NAMALWA (cell line): ENCODE measurements at regions not wholly inside any gene's neighbourhood (a gene's known extent, or its start where the extent isn't known, plus 50 kb on each side); places are given as distances from the start of the nearest gene placed in this dataset.
"Not testable (repeated sequence)": the region's sequence is repeated elsewhere in the genome, so short reads cannot be mapped to it uniquely, and the experiment has no call there.

Experiments
- DNase-seq: peaks from one replicate; pipeline ENCODE4 v3.0.0-alpha.2; 2015; ENCODE audit warnings: low spot score

DNA sequence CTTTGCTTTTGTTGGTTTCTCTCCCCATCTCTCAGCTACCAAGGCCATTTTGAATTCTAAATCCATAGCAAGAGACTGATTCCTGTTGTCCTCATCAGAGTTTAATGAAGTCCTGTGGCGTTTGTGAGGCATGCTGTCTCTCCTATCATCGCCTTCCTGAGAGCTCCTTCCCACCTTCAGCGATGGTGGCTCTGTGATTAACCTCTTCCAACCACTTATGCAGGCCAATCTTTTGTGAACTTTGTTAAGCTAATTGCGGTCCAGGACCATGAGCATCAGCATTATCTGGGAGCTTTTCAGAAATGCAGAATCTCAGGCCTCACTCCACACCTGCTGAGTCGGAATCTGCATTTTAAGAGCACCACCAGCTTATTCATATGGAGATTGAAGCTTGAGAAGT is 272.5 kb upstream of the CDYL start:
- DNase-seq, result no peak

DNA sequence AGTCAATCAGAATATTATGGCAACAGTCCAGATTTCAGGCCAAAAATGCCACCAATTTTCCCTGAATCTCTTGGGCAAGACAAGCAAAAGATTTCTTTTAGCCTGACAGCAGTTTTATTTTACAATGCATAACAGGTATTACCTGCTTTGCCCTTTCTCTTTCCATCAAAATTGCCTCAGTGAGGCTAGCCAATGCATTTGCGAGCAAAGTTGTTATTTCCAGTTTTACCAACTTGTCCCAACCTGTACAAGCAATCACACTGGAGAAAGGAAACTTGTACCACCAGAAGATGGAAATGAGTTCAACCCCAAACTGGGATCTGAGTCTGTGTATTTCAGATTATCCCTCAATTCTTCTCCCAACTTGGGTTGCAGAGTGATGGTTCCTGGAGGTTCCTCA is 279.9 kb upstream of the CDYL start:
- DNase-seq, result no peak

DNA sequence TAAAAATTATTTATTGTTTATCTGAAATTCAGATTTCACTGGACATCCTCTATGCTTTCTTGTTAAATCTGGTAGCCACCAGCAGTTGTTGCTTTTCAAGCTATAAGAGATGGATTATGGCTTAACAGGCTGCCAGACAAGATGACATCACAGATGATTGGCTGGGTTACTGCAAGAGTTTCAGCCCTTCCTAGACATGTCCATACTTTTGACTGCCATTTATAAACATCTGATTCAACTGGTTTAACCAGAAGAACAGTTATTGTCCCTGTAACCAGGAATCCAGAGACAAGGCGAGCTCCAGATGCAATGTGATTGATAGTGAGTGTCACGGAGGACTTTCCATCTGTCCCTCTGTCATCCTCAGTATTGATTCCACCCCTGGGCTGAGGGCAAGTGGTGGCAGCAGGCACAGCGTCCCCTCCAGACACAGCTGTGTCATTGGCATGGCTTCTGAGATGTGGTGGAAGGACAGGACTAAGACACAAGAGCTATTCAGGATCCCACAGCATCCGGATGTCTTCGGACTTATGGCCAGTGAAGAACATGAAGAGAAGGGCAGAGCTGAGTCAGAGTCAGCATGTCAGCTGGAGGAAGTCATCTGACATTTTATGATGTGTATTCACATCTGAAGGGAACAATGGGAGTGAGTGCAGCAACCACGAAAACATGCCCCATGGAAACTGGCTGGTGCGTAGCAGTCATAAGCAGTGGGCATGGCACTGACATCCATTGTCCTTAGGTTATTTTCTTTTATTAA is 284.5 kb upstream of the CDYL start:
- no peak for DNase-seq

DNA sequence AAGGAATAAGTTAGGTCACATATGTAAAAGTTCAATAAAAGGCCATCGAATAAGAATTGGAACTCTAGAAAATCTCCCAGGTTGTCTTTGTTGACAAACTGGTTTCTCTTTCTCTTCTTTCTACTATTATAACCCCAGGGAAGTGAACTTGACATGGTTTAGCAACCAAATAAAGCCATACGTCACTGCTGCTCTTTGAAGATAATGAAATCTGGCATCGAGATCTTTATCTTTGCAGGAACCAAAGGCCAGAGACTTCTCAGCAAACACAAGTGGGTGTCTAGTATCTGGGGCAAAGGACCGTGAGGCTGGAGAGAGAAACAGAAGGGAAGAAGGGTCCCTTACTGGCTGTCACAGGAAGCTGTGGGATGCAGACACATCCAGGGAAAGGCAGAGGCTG is 286.7 kb upstream of the CDYL start:
- no peak for DNase-seq

DNA sequence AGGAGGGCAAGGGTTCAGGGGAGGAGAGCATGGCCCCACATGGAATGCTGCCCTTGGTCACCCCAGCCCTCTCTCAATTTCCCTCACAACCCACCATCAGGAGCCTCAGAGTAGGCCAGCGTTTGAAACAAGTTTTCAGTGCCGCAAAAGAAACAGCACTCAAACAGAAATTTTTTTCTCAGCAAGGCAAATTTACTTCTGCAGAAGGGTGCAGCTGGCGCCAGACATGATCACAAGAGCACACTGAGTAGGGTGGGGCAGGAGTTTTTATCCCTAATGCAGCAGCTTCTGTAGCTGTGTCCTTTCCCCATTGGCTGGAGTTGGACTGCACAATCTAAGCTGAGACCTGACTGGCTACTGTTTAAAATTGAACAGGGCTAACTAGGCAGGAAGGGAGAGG is 287.8 kb upstream of the CDYL start:
- no peak for DNase-seq

DNA sequence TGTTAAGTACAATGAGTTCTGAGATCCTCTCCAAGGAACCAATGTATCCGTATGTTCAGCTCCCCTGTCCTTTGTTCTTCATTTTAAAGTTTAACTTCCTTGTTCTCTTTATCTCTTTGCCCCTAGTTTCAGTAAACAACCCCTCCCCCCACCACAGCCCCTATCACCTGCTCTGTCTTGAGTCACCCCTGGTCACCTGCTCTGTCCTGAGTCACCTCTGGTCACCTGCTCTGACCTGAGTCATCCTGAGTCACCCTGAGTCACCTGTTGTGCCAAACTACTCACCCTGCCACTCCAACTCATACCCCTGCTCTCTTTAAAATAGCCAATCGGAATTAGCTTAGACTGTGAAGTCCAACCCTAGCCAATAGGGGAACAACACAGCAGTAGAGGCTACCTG is 288.7 kb upstream of the CDYL start:
- no peak for DNase-seq

DNA sequence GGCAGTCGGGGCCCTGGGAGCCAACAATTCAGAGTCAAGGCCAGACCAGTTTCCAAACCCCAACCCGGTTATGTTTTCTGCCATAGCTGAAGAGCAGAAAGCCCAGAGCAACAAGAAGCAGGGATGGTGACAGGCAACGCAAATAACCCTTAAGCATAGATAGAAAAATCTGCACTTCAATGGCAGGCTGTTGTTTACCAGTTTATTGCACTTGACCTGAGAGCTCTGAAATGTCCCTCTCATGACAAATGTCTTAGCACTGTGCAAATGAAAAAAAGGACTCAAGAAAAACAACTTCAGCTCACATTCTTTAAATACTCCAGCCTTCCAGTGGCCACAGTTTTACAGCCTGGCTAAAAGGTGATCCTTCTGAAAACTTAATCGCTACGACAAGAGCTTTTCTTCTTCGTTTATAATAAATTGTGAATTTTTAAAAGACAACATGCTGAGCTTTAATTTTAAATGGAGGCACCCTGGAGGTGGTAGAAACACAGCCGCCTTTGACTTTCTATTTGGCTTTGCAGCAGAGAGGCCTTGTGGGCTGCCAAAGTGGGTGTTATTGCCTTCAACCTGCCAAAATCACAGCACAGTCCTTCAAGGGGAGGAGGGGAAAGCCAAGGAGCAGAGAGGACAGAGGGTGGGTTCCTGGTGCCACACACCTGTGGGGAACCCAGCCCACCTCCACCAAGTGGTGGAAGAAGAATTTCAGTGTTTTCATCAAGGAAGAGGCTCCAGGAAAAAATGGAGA is 289.5 kb upstream of the CDYL start:
- no peak for DNase-seq

DNA sequence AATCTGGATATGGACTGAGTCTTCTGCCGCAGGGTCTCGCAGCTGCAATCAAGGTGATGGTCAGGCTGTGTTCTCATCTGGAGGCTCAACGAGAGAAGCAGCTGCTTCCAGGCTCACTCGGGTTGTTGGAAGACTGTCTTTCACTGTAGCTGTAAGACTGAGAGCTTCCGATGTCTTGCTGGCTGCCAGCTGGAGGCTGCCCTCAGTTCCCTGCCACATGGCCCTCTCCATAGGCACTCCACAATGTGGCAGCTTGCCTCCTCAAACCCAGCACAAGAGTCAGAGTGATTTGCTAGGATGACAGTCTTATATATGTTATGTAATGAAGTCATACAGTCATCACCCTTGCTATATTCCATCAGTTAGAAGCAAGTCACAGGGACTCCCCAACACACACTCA is 290.5 kb upstream of the CDYL start:
- DNase-seq, result no peak

DNA sequence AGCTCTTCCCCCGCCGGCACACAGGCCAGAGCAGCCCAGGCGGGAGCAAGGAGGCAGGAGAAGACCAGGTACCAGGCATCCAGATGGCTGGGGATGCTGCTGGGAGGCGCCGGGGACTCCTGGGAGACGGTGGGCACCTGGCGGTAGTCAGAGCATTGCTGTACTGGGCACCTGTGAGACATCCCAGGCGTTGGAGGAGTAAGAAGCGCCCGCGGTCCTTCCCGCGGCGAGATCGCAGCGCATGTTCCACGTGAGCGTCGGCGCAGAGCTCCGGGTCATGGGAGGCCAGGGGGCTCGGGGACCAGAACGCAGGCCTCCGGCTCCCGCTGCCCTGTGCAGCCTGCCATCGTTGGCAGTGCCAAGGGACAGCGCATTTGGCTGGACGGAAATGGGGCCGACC is 293.7 kb upstream of the CDYL start:
- DNase-seq, result no peak

DNA sequence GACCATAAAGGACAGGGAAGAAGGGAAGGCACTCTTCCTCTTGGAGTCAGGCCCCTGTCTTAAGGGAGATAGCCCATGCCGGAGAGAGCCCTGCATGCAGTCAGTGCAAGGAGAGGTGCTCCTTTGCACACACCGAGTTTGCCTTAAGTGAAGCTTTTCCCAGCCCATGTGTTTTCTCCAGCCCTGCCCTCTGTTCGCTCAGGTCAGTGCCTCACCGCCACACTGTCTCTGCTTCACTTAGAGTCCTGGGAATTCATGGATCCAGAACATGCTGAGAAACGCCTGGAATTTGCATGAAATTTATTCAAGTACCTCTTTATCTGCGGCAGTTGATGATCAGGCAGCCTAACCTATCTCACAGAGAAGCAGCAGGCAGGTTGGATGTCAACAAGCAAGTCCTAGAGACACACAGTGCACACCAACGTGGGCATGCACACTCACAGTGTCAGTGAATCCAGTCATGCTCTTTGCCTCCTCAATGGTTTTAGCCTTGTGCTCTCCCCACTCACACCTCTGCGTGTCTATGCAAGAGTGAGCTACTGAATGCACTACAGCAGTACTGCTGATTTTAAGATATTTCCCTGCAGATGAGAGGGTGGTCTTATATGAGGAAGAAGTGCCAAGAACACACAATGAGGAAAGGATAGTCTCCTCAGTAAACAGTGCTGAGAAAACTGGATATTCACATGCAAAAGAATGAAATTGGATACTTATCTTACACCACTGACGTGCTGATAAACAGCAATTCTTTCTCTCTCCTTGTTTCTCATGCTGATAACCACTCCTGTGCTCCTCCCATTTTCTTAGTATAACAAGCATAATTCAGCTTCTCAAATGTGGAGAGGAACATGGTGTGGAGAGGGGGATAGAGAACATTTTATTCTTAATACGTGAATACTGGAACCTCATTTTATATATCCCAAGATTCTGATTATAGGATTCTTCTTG is 295.1 kb upstream of the CDYL start:
- DNase-seq, result no peak

DNA sequence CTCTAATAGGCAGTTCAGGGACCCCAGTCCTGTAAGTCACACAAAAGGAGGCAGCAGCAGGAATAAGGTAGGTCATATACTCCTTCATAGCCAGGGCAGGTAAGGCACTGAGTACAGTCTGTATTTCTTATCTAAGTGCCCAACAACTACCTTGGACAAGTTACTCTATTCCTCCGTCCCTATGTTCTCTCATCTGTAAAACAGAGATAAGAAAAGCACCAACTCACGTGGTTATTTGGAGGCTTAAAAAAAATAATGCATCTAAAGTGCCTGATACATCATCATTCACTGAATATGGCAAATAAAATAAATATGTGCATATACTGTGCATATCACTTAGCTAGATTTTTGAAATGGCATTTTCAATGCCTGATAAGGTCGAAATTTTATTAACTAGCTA is 298.1 kb upstream of the CDYL start:
- DNase-seq, result no peak

DNA sequence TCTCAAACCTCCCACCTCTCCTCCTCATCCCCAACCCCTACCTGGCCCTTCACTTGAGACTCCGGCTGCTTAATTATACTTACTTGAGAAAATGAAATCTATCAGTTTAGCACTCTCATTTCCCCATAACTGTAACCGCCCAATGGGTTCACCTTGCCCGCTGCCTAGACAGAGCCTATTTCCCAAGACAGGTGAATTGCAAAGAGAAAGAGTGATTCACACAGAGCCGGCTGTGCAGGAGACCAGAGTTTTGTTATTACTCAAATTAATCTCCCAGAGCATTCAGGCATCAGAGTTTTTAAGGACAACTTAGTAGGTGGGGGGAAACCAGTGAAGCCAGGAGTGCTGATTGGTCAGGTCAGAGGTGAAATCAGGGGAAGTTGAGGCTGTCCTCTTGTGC is 301.4 kb upstream of the CDYL start:
- no peak for DNase-seq

DNA sequence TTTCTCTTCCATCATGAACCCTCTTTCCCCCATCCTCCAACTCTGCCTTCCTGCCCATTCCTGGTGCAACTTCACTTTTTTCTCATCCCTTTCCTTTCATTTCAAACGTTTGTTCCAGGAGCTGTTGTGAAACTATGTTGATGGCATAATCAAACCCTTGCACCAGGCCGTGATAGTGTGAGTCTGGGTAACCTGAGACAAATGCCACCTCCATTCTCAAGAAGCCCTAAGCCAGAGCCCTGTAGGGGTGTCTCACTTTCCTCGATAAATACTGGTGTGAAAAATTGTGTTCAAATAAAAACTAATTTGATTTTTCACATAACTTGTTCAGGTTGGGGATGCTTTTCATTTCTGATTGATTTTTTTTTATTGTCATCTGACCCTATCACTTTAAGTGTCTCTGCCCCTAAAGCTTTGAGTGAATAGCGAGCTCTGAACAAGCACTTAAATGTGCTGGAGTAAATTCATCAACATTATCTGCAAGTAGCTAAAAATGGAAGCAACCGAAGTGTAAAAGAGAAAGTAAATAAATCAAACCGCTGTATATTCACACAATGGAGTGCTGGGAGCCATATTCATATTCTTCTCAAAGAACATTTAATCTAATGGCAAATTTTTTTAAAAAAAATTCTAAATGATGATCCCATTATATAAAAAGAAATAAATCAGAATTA is 303.1 kb upstream of the CDYL start:
- DNase-seq, result no peak

DNA sequence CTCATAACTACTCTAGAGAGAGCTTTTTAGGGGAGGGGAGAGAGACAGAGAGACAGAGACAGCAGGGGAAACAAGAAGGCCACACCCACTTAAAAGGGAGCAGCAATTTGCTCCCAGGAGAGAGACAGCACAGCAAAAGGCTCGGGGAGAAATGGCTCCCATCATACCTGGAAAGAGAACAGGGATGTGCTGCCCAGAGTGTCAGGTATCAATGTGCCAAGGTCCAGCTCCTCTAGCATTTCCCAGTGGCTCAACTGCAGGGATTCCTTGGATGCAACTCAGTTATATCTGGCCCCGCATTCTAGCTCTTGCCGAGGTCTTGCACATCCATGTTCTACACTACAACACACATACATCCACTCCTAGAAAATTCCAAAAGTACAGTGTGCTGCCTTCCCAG is 304.0 kb upstream of the CDYL start:
- DNase-seq, result no peak

DNA sequence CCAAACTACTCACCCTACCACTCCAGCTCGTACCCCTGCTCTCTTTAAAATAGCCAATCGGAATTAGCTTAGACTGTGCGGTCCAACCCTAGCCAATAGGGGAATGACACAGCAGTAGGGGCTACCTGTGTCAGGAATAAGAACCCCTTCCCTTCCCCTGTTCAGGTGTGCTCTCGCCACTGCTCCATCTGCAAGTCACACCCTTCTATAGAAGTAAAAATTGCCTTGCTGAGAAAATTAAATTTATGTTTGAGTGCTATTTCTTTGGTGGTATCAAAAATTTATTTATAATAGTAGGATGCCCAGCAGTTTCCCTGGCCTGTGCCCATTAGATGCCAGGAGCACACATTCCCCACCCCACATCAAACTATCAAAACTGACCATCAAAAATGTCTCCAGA is 304.7 kb upstream of the CDYL start:
- DNase-seq, result not testable (repeated sequence)

DNA sequence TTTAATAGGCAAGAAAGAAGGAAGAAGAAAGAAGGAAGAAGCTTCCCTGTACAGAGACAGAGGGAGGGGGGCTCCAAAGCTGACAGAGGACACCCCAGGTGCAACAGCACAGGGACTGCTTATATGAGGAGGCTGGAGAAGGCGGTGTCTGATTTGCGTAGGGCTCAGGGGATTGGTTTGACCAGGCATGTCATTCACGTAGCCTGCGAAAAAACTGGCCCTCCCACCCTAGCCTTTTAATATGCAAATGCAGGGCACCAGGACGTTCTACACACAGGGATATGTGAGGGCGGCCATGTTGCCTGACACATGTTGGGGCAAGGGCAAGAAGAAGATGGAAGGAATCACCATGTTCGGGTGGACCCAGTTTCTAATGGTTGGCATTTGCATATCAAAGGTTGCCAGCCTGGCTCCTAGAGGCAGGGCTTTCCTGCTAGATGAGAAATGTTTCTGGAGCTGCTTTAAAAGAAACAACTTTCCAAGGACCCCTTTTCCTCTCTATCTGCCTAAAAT is 305.4 kb upstream of the CDYL start:
- DNase-seq, result no peak

DNA sequence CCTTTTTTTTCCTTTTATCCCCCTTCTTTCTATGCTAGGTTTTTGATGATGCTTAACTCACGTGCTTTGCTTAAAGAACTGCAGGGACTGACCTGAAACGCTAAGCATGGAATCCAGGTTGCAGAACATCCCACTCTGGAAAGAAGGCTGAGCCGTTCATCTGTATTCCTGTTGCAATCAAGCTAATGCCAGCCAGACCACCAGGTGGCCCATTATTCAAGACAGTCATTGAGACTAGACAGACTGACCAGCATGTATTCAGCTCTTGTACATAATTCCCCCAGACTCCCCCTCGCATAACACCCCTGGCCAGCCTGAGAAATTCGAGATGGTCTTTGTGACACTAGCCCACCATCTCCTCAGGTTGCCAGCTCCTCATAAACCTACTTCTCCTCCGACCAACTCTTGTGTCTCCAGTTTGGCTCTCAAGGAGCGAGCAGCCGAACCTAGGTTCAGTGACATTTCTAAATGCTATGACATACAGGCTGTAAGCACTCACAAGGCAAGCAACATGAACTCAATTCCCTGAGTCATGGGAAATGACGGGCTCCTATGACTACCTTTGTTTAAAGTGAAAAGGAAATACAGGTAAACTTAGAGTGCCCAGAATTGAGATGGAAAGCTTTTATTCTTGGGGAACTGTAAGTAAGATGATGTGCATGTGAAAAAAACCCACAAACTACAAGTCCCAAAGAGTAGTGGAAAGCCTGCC is 309.3 kb upstream of the CDYL start:
- DNase-seq, result peak; percentile 2

DNA sequence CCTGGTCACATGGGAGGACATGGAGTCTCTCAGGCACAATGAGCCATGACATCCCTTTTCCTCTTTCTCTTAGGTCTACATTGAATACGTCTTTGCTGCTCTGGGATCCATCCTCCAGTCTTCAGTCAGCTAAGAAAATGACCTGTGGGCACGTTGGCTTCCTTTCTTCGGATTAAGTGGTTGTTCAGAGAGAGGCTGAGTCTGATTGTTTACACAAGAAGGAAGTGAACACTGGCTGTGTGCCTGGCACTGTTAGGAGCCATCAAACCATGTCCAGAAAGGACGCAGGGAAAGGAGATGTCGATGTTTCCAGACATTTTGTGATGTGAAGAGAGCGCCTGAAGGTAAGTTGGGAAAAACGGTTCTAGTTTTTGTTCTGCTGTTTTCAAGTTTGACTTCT is 309.9 kb upstream of the CDYL start:
- no peak for DNase-seq

DNA sequence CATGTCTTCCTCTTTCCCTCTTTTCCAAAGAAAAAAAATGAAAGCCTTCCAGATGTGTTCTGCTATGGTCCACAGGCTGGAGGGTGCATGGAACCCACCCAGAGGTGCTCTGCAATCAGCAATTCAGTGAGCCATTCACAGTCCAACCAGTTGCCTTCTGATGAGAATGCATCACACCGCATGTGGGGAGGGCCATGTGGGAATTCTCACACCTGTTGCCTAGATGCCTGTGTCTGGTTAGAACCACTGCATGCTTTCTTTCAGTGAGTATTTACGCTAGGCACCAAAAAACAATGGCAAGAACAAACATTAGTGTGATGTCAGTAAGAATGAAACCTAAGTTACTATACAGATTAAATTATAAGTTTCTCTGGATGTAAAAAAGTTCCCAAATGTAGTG is 311.6 kb upstream of the CDYL start:
- DNase-seq, result no peak

DNA sequence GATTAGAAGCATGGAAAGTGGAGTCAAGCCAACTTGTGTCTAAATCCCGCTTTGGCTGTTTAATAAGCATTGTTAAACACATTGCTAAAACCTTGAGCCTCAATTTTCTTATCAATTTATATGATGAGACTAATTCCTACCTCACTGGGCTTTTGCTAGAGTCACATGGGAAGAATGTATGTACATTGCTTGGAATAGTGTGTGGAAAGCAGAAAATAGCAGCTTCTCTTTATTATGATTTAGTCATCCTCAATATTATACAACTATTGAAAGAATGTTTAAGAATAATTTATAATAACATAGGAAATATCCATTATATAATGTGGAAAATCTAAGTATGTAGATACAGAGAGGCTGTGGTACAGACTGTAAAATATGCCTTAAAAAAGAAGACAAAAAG is 313.0 kb upstream of the CDYL start:
- no peak for DNase-seq
